Testis (tissue), 2 donors: ENCODE measurements at regions not wholly inside any gene's neighbourhood (a gene's known extent, or its start where the extent isn't known, plus 50 kb on each side); places are given as distances from the start of the nearest gene placed in this dataset.

ENCODE experiments used
- DNase-seq: peaks from one replicate; pipeline ENCODE4 v3.0.0-alpha.2; 2019
- H3K27ac ChIP-seq, 2 donors: fragments of 200-600 bp; sonication (generic); one replicate each; pipeline ENCODE4 v1.5.1; 2019
- H3K27me3 ChIP-seq: fragments of 200-600 bp; sonication (generic); one replicate; pipeline ENCODE4 v1.5.1; 2019
- H3K36me3 ChIP-seq: fragments of 200-600 bp; sonication (generic); one replicate; pipeline ENCODE4 v1.5.1; 2017; ENCODE audit warnings: low read depth; ENCODE audit errors: missing control alignments
- H3K4me1 ChIP-seq: fragments of 200-600 bp; sonication (generic); one replicate; pipeline ENCODE4 v1.5.1; 2019
- H3K4me3 ChIP-seq, 2 donors: fragments of 200-600 bp; sonication (generic); one replicate each; pipeline ENCODE4 v1.5.1; 2017 to 2019
- H3K9me3 ChIP-seq: fragments of 200-600 bp; sonication (generic); one replicate; pipeline ENCODE4 v1.5.1; 2017
- POLR2A ChIP-seq: fragments of 450-650 bp; IDR thresholded peaks from one replicate; pipeline ENCODE4 v1.6.1; 2017; ENCODE audit warnings: antibody characterized with exemption, mild to moderate bottlenecking, moderate library complexity
- WGBS, 2 donors: methylation state at CpG; one replicate each; pipeline ENCODE4 v1.1.5; 2018; 5-methylcytosine and 5-hydroxymethylcytosine counted together
- intact Hi-C: fragments of 100-400 bp; cut with DNase I; formaldehyde crosslinking; loops from one replicate; pipeline ENCODE4 v1.15.1; 2023; ENCODE audit warnings: low total_unique reads
- TF ChIP-seq, protein P1 (sequence below), 3 experiments: fragments of 450-650 bp in 2 of 3; fragments of 200-600 bp in 1 of 3; sonication (generic) in 1 of 3; IDR thresholded peaks; one replicate each; pipeline ENCODE4 v1.5.1; 2016 to 2019; ENCODE audit warnings: antibody characterized with exemption in 3 of 3, mild to moderate bottlenecking in 2 of 3, moderate library complexity in 1 of 3

DNA sequence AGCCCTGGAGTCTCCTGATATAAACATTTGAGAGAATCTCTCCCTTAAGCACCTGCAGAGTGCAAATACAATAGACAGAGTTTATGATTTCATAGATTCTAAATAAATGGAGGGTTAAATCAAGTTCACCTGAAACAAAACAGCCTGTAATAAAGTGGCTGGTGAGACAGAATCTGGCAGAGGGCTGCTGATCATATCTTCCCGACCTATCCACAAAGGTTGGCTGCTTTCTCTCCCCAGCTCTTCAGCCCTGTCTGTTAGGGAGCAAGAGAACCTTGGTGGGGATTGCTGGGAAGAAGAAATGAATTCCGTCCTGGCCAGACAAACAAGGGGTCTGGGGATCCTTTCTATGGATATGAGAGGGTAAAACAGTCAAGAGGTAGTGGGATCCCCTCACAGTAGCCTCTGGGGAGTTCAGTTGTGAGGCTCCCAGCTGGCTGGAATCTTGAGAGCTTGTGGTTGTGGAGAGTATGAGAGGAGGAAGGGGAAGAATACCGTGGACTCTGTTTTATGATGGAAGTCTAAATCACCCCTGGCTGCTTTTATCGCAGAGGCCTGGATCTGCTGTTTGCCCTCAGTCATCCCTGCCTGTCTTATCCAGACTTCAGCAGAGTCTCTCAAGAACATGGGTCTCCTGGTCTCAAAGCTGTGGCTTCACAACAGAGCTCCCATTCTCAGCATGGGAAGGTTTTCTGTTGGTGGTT lies 451.3 kb downstream of the NTRK3 start:
- Histone ChIP-seq H3K4me1 (no peaks in the 10 kb centered on the region), H3K4me3 (no peak overlapping the region), H3K36me3 (no peaks in the 10 kb centered on the region), H3K27me3 (no peaks in the 10 kb centered on the region), H3K27ac (no peak overlapping the region), H3K9me3 (no peaks in the 10 kb centered on the region)
- DNase-seq = no peak
- TF ChIP-seq, protein P1, sequence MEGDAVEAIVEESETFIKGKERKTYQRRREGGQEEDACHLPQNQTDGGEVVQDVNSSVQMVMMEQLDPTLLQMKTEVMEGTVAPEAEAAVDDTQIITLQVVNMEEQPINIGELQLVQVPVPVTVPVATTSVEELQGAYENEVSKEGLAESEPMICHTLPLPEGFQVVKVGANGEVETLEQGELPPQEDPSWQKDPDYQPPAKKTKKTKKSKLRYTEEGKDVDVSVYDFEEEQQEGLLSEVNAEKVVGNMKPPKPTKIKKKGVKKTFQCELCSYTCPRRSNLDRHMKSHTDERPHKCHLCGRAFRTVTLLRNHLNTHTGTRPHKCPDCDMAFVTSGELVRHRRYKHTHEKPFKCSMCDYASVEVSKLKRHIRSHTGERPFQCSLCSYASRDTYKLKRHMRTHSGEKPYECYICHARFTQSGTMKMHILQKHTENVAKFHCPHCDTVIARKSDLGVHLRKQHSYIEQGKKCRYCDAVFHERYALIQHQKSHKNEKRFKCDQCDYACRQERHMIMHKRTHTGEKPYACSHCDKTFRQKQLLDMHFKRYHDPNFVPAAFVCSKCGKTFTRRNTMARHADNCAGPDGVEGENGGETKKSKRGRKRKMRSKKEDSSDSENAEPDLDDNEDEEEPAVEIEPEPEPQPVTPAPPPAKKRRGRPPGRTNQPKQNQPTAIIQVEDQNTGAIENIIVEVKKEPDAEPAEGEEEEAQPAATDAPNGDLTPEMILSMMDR (IDR thresholded peaks at IDR 0.05) = no peak
- no peak for TF ChIP-seq POLR2A
- 73 to 79% methylated on average over 4 of the region's 4 CpGs for WGBS, 2 donors
- intact Hi-C loops = no loop called here

DNA sequence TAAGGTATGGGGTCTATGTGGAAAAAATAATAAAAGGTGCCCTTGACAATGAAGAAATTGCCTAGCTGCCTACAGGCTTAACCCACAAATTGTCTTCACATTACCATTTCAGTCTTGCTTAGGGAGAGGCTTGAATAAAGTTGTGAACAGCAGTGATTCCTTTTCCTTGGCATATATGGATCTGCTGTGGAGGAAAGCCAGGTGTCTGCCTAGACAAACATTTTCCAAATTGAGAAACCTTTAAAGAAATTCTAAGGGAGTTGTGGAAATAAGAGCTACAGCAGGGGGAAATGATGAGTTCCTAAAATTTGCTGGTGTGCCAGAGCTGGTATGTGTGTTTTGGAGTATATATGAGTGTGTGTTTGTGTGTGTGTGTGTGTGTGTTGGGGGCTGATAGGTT lies 452.1 kb downstream of the NTRK3 start:
- Histone ChIP-seq H3K4me3 (no peak overlapping the region), H3K27ac (no peak overlapping the region), H3K36me3 (no peaks in the 10 kb centered on the region), H3K4me1 (no peaks in the 10 kb centered on the region), H3K9me3 (no peaks in the 10 kb centered on the region), H3K27me3 (no peaks in the 10 kb centered on the region)
- TF ChIP-seq POLR2A = no peak
- TF ChIP-seq, protein P1 (IDR thresholded peaks at IDR 0.05) = no peak
- intact Hi-C loops = no loop called here
- no peak for DNase-seq

DNA sequence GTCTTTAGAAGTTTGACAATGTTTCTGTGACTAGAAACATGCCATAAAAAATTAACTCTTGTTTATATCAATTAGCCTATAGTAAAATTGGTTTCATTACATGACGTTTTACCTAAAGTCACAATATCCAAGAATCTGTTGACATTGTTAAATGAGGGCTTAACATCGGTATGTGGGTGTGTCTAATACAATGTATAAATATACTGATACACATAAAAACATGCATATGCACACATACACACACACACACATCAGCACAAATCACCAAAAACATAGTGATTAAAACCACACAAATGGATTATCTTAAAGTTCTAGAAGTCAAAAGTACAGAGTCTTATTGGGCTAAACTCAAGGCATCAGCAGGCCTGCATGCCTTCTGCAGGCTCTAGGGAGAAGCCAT lies 456.7 kb downstream of the NTRK3 start:
- Histone ChIP-seq H3K27me3 (no peaks in the 10 kb centered on the region), H3K9me3 (no peaks in the 10 kb centered on the region), H3K4me1 (no peaks in the 10 kb centered on the region), H3K36me3 (no peaks in the 10 kb centered on the region), H3K4me3 (no peak overlapping the region), H3K27ac (no peak overlapping the region)
- no peak for TF ChIP-seq POLR2A
- TF ChIP-seq, protein P1 (IDR thresholded peaks at IDR 0.05) = no peak
- no peak for DNase-seq
- 43 to 44% methylated on average over 2 of the region's 2 CpGs for WGBS, 2 donors
- intact Hi-C loops = no loop called here

DNA sequence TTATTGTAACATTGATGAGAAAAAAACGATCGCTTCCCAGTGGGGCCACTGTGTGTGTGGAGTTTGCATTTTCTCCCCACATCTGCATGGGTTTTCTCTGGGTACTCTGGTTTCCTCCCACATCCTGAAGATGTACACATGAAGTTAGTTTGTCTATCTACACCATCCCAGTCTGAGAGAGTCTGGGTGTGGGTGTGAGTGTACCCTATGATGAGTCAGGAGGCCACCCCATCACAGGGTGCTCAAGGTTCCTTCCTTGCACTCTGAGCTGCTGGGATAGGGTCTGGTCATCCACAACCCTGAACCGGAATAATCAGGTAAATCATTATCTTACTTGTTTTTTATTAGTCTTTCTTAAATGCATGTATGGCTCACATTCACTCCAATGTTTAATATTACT lies 457.1 kb downstream of the NTRK3 start:
- TF ChIP-seq, protein P1 (IDR thresholded peaks at IDR 0.05) = no peak
- TF ChIP-seq POLR2A = no peak
- intact Hi-C loops = no loop called here
- H3K4me1 ChIP-seq = no peaks in the 10 kb centered on the region
- no peaks in the 10 kb centered on the region for H3K36me3 ChIP-seq
- no peak for DNase-seq
- WGBS, 2 donors = 71 to 72% methylated on average over 3 of the region's 3 CpGs
- no peak overlapping the region for H3K4me3 ChIP-seq
- no peaks in the 10 kb centered on the region for H3K27me3 ChIP-seq
- no peak overlapping the region for H3K27ac ChIP-seq
- no peaks in the 10 kb centered on the region for H3K9me3 ChIP-seq

DNA sequence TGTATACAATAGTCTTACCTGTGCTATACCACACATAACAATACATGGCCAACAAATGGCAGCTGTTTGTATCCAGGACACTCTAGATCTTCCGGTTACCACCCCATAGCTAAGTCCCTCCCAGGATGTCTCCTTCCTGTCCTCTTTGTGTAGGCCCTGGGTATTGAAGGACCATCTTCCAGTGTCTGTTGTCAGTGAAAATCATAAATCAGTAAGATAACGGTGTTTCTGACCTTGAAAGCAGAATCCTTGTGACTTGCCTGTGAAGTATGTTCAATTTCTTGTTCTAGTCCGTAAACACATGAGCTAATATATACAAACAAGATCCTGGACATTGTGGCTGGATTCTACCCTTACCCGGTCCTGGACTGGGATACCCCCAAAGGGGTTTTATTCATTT lies 462.8 kb downstream of the NTRK3 start:
- Histone ChIP-seq H3K4me3 (no peak overlapping the region), H3K27me3 (no peaks in the 10 kb centered on the region), H3K36me3 (no peaks in the 10 kb centered on the region), H3K9me3 (no peaks in the 10 kb centered on the region), H3K4me1 (no peaks in the 10 kb centered on the region), H3K27ac (no peak overlapping the region)
- no peak for DNase-seq
- WGBS, 2 donors = 78 to 84% methylated on average over 4 of the region's 4 CpGs
- TF ChIP-seq, protein P1 (IDR thresholded peaks at IDR 0.05) = no peak
- no peak for TF ChIP-seq POLR2A
- intact Hi-C loops = no loop called here
